WERI-Rb-1 (cell line): ENCODE measurements at regions not wholly inside any gene's neighbourhood (a gene's known extent, or its start where the extent isn't known, plus 50 kb on each side); places are given as distances from the start of the nearest gene placed in this dataset.

Experiments
- DNase-seq: peaks from one replicate; pipeline ENCODE4 v3.0.0-alpha.2; 2020
- H3K27ac ChIP-seq: fragments of 250-450 bp; sonication (Bioruptor Pico); 2 replicates; pipeline ENCODE4 v1.5.1; 2020; ENCODE audit warnings: mild to moderate bottlenecking, moderate library complexity
- H3K27me3 ChIP-seq: fragments of 250-450 bp; sonication (Bioruptor Pico); 2 replicates; pipeline ENCODE4 v1.5.1; 2021; ENCODE audit warnings: mild to moderate bottlenecking, low read depth, moderate library complexity; ENCODE audit not compliant: insufficient read depth, severe bottlenecking
- H3K36me3 ChIP-seq: fragments of 250-450 bp; sonication (Bioruptor Pico); 2 replicates; pipeline ENCODE4 v1.5.1; 2020; ENCODE audit warnings: mild to moderate bottlenecking, moderate library complexity
- H3K4me3 ChIP-seq: 2 replicates; pipeline ENCODE4 v1.5.1; 2011; ENCODE audit warnings: low read depth, mild to moderate bottlenecking, control low read depth, low read length
- H3K9me3 ChIP-seq: fragments of 250-450 bp; sonication (Bioruptor Pico); 2 replicates; pipeline ENCODE4 v1.5.1; 2021; ENCODE audit warnings: mild to moderate bottlenecking, moderate library complexity; ENCODE audit not compliant: severe bottlenecking
- TF ChIP-seq, protein P1 (sequence below): IDR thresholded peaks from 2 replicates; pipeline ENCODE4 v1.5.1; 2011; ENCODE audit warnings: low read depth, mild to moderate bottlenecking, control low read depth, inconsistent platforms, low read length

DNA sequence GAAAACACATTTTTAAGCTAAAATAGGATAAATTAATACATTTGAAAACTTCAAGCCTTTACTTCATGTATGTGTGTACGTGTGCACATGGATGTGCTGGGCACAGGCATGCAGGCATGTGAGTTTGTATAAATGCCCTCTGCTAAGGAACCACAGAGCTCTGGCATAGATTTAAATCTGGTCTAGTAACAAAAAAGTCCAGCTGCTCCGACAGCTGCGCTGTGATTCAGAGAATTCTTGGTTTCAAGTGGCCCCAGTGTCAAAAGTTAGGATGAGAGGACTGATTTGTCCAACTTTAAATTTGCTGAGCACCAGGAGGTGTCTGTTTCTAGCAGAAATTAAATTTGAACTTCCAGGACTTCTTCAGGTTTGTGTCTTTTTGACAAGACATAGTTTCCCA lies 203.7 kb upstream of the TUT7 start:
- H3K9me3 ChIP-seq, result no peaks in the 10 kb centered on the region
- H3K36me3 ChIP-seq, result no peaks in the 10 kb centered on the region
- no peak overlapping the region for H3K4me3 ChIP-seq
- H3K27ac ChIP-seq, result no peak overlapping the region
- DNase-seq, result no peak
- H3K27me3 ChIP-seq, result peaks cover 53% of the 10 kb centered on the region
- TF ChIP-seq, protein P1, sequence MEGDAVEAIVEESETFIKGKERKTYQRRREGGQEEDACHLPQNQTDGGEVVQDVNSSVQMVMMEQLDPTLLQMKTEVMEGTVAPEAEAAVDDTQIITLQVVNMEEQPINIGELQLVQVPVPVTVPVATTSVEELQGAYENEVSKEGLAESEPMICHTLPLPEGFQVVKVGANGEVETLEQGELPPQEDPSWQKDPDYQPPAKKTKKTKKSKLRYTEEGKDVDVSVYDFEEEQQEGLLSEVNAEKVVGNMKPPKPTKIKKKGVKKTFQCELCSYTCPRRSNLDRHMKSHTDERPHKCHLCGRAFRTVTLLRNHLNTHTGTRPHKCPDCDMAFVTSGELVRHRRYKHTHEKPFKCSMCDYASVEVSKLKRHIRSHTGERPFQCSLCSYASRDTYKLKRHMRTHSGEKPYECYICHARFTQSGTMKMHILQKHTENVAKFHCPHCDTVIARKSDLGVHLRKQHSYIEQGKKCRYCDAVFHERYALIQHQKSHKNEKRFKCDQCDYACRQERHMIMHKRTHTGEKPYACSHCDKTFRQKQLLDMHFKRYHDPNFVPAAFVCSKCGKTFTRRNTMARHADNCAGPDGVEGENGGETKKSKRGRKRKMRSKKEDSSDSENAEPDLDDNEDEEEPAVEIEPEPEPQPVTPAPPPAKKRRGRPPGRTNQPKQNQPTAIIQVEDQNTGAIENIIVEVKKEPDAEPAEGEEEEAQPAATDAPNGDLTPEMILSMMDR, result no peak

DNA sequence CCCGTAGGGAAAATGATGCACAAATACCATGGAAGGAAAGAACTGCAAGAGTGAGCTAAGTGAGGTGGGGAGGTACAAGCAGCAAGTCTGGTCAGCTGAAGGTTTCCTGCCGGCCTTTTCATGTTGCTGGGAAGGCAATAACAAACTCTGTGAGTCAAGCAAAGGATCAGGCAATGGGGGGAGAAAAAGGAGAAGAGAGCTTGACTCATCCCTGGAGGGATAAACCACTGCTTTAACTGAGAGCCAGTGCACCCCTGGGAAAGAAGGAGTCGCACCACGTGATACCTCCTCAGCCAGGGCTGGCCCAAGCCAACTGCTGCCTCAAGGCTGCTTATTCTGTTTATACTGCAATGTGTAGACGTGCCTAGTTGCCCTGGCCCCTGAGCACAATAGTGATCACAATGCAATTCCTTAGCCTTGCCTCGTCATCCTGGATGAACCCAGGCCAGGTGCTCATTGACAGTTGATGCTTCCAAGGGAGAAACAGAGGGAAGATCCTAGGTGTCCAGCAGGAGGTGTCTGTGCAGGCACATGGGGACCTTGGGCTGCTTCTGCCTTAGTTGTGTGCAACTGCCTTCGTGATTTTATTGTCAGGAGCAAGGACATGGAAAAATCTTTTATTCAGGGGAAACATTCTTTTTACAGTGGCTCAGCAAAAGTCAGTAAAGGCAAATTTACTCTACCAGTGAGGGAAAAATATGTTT lies 203.0 kb upstream of the TUT7 start:
- Histone ChIP-seq H3K36me3 (no peaks in the 10 kb centered on the region), H3K27me3 (peaks cover 48% of the 10 kb centered on the region), H3K27ac (no peak overlapping the region), H3K4me3 (no peak overlapping the region), H3K9me3 (no peaks in the 10 kb centered on the region)
- TF ChIP-seq, protein P1, result no peak
- DNase-seq, result no peak

DNA sequence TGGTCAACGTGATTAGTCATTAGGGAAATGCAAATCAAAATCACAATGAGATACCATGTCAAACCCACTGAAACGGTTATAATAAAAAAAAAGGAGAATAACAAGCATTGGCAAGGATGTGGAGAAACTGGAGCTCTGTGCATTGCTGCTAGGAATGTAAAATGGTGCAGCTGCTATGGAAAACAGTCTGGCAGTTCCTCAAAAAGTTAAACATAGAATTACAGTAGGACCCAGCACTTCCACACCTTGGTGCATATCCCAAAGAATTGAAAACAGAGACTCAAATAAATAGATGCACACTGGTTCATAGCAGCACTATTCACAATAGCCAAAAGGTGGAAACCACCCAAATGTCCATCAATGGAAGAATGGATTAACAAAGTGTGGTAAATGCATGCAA lies 201.5 kb upstream of the TUT7 start:
- H3K36me3 ChIP-seq, result no peaks in the 10 kb centered on the region
- no peak overlapping the region for H3K27ac ChIP-seq
- TF ChIP-seq, protein P1, result no peak
- DNase-seq, result no peak
- no peak overlapping the region for H3K4me3 ChIP-seq
- peaks cover 43% of the 10 kb centered on the region for H3K27me3 ChIP-seq
- H3K9me3 ChIP-seq, result no peaks in the 10 kb centered on the region

DNA sequence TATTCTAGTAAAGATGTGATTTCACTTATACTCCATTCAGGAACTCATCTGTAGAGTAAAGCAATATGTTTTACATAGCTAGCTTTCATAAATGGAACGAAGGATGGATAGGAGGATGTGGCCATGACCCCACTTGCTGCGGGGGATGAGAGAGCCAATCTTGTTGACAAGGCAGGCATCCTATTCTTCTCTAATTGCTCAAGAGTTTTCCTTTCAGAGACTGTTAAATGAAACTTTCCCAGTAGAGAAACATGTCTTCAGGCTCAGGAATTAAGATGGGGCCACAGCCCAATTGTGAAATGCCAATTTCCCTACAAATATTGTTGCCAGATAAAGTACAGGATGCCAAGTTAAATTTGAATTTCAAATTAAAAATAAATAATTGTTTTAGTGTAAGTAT lies 196.2 kb upstream of the TUT7 start:
- Histone ChIP-seq H3K27me3 (peaks cover 32% of the 10 kb centered on the region), H3K4me3 (no peak overlapping the region), H3K27ac (no peak overlapping the region), H3K9me3 (no peaks in the 10 kb centered on the region), H3K36me3 (no peaks in the 10 kb centered on the region)
- TF ChIP-seq, protein P1, result no peak
- DNase-seq, result no peak

DNA sequence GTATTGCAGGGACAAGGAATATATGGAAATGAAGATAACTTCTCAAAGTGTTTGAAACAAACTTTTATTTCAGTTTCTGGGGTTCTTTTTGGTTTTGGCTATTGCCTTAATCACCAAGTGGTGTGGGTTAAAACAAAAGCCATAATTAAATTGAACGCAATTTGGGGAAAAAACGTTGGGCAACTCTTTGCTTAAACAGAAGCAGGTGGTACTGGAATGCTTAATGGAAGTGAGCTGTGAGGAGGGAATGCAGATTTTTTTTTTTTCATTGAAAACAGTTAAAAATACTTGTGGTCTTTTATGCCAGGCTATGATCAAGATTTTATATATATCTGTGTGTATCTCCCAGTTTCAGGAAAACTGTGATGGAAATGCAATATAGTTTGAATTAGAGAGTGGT lies 195.7 kb upstream of the TUT7 start:
- H3K36me3 ChIP-seq, result no peaks in the 10 kb centered on the region
- no peaks in the 10 kb centered on the region for H3K9me3 ChIP-seq
- peaks cover 31% of the 10 kb centered on the region for H3K27me3 ChIP-seq
- H3K4me3 ChIP-seq, result no peak overlapping the region
- TF ChIP-seq, protein P1, result no peak
- no peak overlapping the region for H3K27ac ChIP-seq
- no peak for DNase-seq

DNA sequence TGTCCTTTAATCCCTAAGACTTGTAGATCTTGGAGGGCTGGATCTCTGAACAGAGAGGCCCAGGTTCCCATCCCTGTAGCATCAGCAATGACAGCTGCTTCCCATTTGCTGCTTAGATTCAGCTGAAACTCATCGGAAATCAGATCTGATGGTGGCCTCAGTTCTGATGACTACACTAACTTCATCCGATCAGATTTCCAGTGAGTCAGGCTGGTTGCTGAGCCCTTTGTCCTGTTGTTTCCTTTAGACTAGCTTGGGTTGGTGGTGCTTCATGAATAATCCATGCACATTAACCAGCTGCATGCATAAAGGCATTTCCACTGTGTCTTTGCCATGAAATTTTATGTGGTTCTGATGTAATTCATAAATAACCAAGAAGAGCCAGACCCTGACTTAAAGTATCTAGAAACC lies 195.2 kb upstream of the TUT7 start:
- peaks cover 30% of the 10 kb centered on the region for H3K27me3 ChIP-seq
- H3K36me3 ChIP-seq, result no peaks in the 10 kb centered on the region
- DNase-seq, result no peak
- H3K9me3 ChIP-seq, result no peaks in the 10 kb centered on the region
- H3K4me3 ChIP-seq, result no peak overlapping the region
- no peak overlapping the region for H3K27ac ChIP-seq
- TF ChIP-seq, protein P1, result no peak
